Colonic mucosa (tissue), 4 donors: ENCODE measurements at regions not wholly inside any gene's neighbourhood (a gene's known extent, or its start where the extent isn't known, plus 50 kb on each side); places are given as distances from the start of the nearest gene placed in this dataset.

ENCODE experiments used
- DNase-seq: peaks from one replicate; pipeline ENCODE4 v3.0.0-alpha.2; 2020
- H3K27ac ChIP-seq: fragments of 200-600 bp; one replicate; pipeline ENCODE4 v1.8.0; 2021
- H3K27me3 ChIP-seq: fragments of 200-600 bp; one replicate; pipeline ENCODE4 v1.8.0; 2021
- H3K36me3 ChIP-seq: fragments of 200-600 bp; one replicate; pipeline ENCODE4 v1.8.0; 2021
- H3K4me1 ChIP-seq: fragments of 200-600 bp; one replicate; pipeline ENCODE4 v1.8.0; 2021; ENCODE audit warnings: mild to moderate bottlenecking
- H3K4me3 ChIP-seq: fragments of 200-600 bp; one replicate; pipeline ENCODE4 v1.8.0; 2021
- H3K9ac ChIP-seq, 2 donors: one replicate each; pipeline ENCODE4 v1.7.0; 2013; ENCODE audit warnings: control low read depth in 2 of 2, low read depth in 2 of 2, low read length in 2 of 2
- H3K9me3 ChIP-seq: fragments of 200-600 bp; one replicate; pipeline ENCODE4 v1.8.0; 2021
- CTCF ChIP-seq: fragments of 200-600 bp; IDR thresholded peaks from one replicate; pipeline ENCODE4 v1.8.0; 2022; ENCODE audit warnings: antibody characterized with exemption, mild to moderate bottlenecking
- intact Hi-C: fragments of 100-400 bp; cut with DNase I; formaldehyde crosslinking; loops from one replicate; pipeline ENCODE4 v1.14.1; 2022
- donor health status: healthy.
- donor health status: DM: no; HTN: no; CAD: no.
- donor health status: DM: no; HTN: no; CAD: no.

- H3K9me3 ChIP-seq, result no peaks in the 10 kb centered on the region
- DNase-seq, result no peak
- H3K4me3 ChIP-seq, result no peak overlapping the region
- no peak overlapping the region for H3K9ac ChIP-seq
- H3K27ac ChIP-seq, result no peak overlapping the region
- no peaks in the 10 kb centered on the region for H3K4me1 ChIP-seq
- H3K36me3 ChIP-seq, result no peaks in the 10 kb centered on the region
- intact Hi-C loops, result no loop called here
- no peaks in the 10 kb centered on the region for H3K27me3 ChIP-seq
- no peak for TF ChIP-seq CTCF
Observed at GRCh38 chr10:105700218-105700617, 1059.1 kb downstream of the SORCS3 start.

- no peak for TF ChIP-seq CTCF
- Histone ChIP-seq H3K9ac (no peak overlapping the region), H3K4me1 (no peaks in the 10 kb centered on the region), H3K4me3 (no peak overlapping the region), H3K36me3 (no peaks in the 10 kb centered on the region), H3K9me3 (no peaks in the 10 kb centered on the region), H3K27me3 (no peaks in the 10 kb centered on the region), H3K27ac (no peak overlapping the region)
- DNase-seq, result no peak
- intact Hi-C loops, result loop anchor here (10.0 kb wide), 1 partner anchor 635 kb away; no protein-coding TSS in a partner anchor
Observed at GRCh38 chr10:105699504-105699903, 1058.4 kb downstream of the SORCS3 start.

GRCh38 chr10:105698592-105698991 is 1057.5 kb downstream of the SORCS3 start:
- no peak for DNase-seq
- H3K27me3 ChIP-seq, result no peaks in the 10 kb centered on the region
- intact Hi-C loops, result loop anchor here (10.0 kb wide), 1 partner anchor 634 kb away; no protein-coding TSS in a partner anchor

GRCh38 chr10:105697290-105697780 is 1056.2 kb downstream of the SORCS3 start:
- Histone ChIP-seq H3K4me3 (no peak overlapping the region), H3K27ac (no peak overlapping the region), H3K9ac (no peak overlapping the region), H3K4me1 (no peaks in the 10 kb centered on the region), H3K27me3 (no peaks in the 10 kb centered on the region), H3K36me3 (no peaks in the 10 kb centered on the region), H3K9me3 (no peaks in the 10 kb centered on the region)
- no peak for DNase-seq
- no peak for TF ChIP-seq CTCF
- intact Hi-C loops, result loop anchor here (10.0 kb wide), 1 partner anchor 633 kb away; no protein-coding TSS in a partner anchor

More at GRCh38 chr10:105698592-105698991, 1057.5 kb downstream of the SORCS3 start:
- TF ChIP-seq CTCF, result no peak
- H3K36me3 ChIP-seq, result no peaks in the 10 kb centered on the region
- H3K4me3 ChIP-seq, result no peak overlapping the region
- H3K9ac ChIP-seq, result no peak overlapping the region
- H3K4me1 ChIP-seq, result no peaks in the 10 kb centered on the region
- H3K9me3 ChIP-seq, result no peaks in the 10 kb centered on the region
- no peak overlapping the region for H3K27ac ChIP-seq

- DNase-seq, result peak; percentile 32
Observed at GRCh38 chr10:105691811-105692210, 1050.7 kb downstream of the SORCS3 start.

More at GRCh38 chr10:105691811-105692210, 1050.7 kb downstream of the SORCS3 start:
- intact Hi-C loops, result loop anchor here (10.0 kb wide), 1 partner anchor 627 kb away; no protein-coding TSS in a partner anchor
- no peaks in the 10 kb centered on the region for H3K36me3 ChIP-seq
- H3K4me1 ChIP-seq, result no peaks in the 10 kb centered on the region
- no peaks in the 10 kb centered on the region for H3K27me3 ChIP-seq
- H3K9ac ChIP-seq, result no peak overlapping the region
- H3K9me3 ChIP-seq, result no peaks in the 10 kb centered on the region
- TF ChIP-seq CTCF, result no peak
- H3K27ac ChIP-seq, result no peak overlapping the region
- H3K4me3 ChIP-seq, result no peak overlapping the region
